AG04449 (cell line): ENCODE measurements at regions not wholly inside any gene's neighbourhood (a gene's known extent, or its start where the extent isn't known, plus 50 kb on each side); places are given as distances from the start of the nearest gene placed in this dataset.
A peak's percentile ranks its signal among the peaks of the same experiment; 100 is the strongest.

Source experiments
- CTCF ChIA-PET: fragments of 350-600 bp; formaldehyde crosslinking; extraction: SDS; loops from one replicate; lab custom pipeline; 2021; ENCODE audit warnings: antibody characterized with exemption; lab: Yijun Ruan, JAX
- POLR2A ChIA-PET: fragments of 400-600, 350-600 bp; formaldehyde crosslinking; extraction: SDS; loops from one replicate; lab custom pipeline; 2020; ENCODE audit warnings: antibody characterized with exemption, inconsistent platforms; lab: Yijun Ruan, JAX
- DNase-seq: peaks from one replicate; pipeline ENCODE4 v3.0.0-alpha.2; 2010; ENCODE audit warnings: low read depth, low spot score
- H3K4me3 ChIP-seq: 2 replicates; pipeline ENCODE4 v1.5.1; 2011; ENCODE audit warnings: low read depth, mild to moderate bottlenecking, control low read depth, low read length
- CTCF ChIP-seq: IDR thresholded peaks from one replicate; pipeline ENCODE4 v1.5.1; 2011; ENCODE audit warnings: mild to moderate bottlenecking, moderate library complexity, low read length, control low read depth, inconsistent platforms; ENCODE audit not compliant: insufficient read depth; ENCODE audit errors: missing control alignments

- CTCF ChIA-PET, result interaction anchor here (0.9 to 1.5 kb wide), 3 partner anchors 12 to 584 kb away, joined by 3 read pairs; partner anchors contain the start of gene THBS1
- POLR2A ChIA-PET, result interaction anchor here (0.6 to 8.2 kb wide), 2 partner anchors 127 to 284 kb away, joined by 3 to 133 read pairs; partner anchors contain the start of gene THBS1
- H3K4me3 ChIP-seq, result no peak overlapping the region
- TF ChIP-seq CTCF, result no peak
- DNase-seq, result no peak
These were observed 282.5 kb upstream of the THBS1 start for GRCh38 chr15:39298271-39298962.

- no peak for TF ChIP-seq CTCF
- ChIA-PET POLR2A (interaction anchor here (0.6 to 8.2 kb wide), 4 partner anchors 16 to 287 kb away, joined by 3 to 133 read pairs (median 14); partner anchors contain the start of gene THBS1), CTCF (interaction anchor here (1.2 to 8.1 kb wide), 2 partner anchors 16 to 282 kb away, joined by 4 to 51 read pairs; partner anchors contain the start of gene THBS1)
- no peak for DNase-seq
- no peak overlapping the region for H3K4me3 ChIP-seq
These were observed 281.2 kb upstream of the THBS1 start for GRCh38 chr15:39299486-39300267.

GRCh38 chr15:39300451-39301153, 280.3 kb upstream of the THBS1 start:
- ChIA-PET CTCF (interaction anchor here (1.0 to 8.1 kb wide), 3 partner anchors 17 to 281 kb away, joined by 3 to 51 read pairs (median 4); partner anchors contain the start of gene THBS1), POLR2A (interaction anchor here (0.6 to 8.2 kb wide), 6 partner anchors 17 to 286 kb away, joined by 3 to 133 read pairs (median 4); partner anchors contain the start of gene THBS1)
- DNase-seq, result no peak
- no peak overlapping the region for H3K4me3 ChIP-seq
- TF ChIP-seq CTCF, result no peak

- CTCF ChIA-PET, result interaction anchor here (0.9 to 8.1 kb wide), 2 partner anchors 59 to 280 kb away, joined by 3 to 51 read pairs; partner anchors contain the start of gene THBS1
- peak; percentile 77 for DNase-seq
These were observed 279.3 kb upstream of the THBS1 start for GRCh38 chr15:39301589-39301999.

GRCh38 chr15:39302936-39303335, 277.9 kb upstream of the THBS1 start:
- ChIA-PET CTCF (interaction anchor here (1.4 to 8.1 kb wide), 2 partner anchors 12 to 279 kb away, joined by 4 to 51 read pairs; partner anchors contain the start of gene THBS1), POLR2A (interaction anchor here (0.6 to 8.2 kb wide), 10 partner anchors 12 to 307 kb away, joined by 3 to 133 read pairs (median 3); partner anchors contain the start of gene THBS1)
- TF ChIP-seq CTCF, result no peak

More at GRCh38 chr15:39301589-39301999, 279.3 kb upstream of the THBS1 start:
- H3K4me3 ChIP-seq, result no peak overlapping the region
- POLR2A ChIA-PET, result interaction anchor here (0.7 to 8.2 kb wide), 8 partner anchors 40 to 285 kb away, joined by 3 to 133 read pairs (median 4); partner anchors contain the start of gene THBS1
- no peak for TF ChIP-seq CTCF

More at GRCh38 chr15:39302936-39303335, 277.9 kb upstream of the THBS1 start:
- H3K4me3 ChIP-seq, result no peak overlapping the region
- DNase-seq, result no peak
